GM21786 (cell line): ENCODE measurements at regions not wholly inside any gene's neighbourhood (a gene's known extent, or its start where the extent isn't known, plus 50 kb on each side); places are given as distances from the start of the nearest gene placed in this dataset.
"Not testable (repeated sequence)": the region's sequence is repeated elsewhere in the genome, so short reads cannot be mapped to it uniquely, and the experiment has no call there.

Experiments
- ATAC-seq: cut with Tn5 transposase; IDR thresholded peaks from one replicate; pipeline ENCODE4 v1.9.1; 2021; ENCODE audit not compliant: unreplicated experiment

DNA sequence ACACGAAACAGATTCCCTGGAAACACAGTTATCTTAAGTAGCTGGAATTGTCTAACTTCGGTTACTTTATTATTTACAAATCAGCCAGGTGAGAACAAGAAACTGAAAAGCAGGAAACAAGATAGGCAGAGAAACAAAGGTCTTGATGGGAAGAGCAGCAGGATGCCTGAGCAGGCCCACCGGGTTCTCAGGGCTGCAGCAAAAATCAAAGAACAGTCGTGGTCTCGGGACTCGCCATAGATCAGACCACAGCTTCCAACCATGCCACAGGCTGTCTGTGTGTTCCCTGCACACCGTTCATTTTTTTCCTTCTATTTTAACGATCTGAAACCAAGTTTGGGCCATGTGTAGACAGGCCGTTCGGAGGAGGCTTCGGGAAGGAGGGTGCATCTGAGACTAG is 62.7 kb upstream of the SOX11 start:
- ATAC-seq = not testable (repeated sequence)

- ATAC-seq = not testable (repeated sequence)
Measured at GRCh38 chr2:5637051-5637450, 55.1 kb upstream of the SOX11 start.
